Mesenchymal stem cell (in vitro differentiated cells and primary cell): ENCODE measurements at regions not wholly inside any gene's neighbourhood (a gene's known extent, or its start where the extent isn't known, plus 50 kb on each side); places are given as distances from the start of the nearest gene placed in this dataset.
"Not testable (repeated sequence)": the region's sequence is repeated elsewhere in the genome, so short reads cannot be mapped to it uniquely, and the experiment has no call there.

ENCODE experiments used
- DNase-seq: peaks from one replicate; pipeline ENCODE4 v3.0.0-alpha.2; 2013
- H2AFZ ChIP-seq: one replicate; pipeline ENCODE4 v1.6.1; 2013; ENCODE audit warnings: low read depth, mild to moderate bottlenecking, control low read depth, inconsistent platforms, low read length, moderate library complexity
- H2AK5ac ChIP-seq: 2 replicates; pipeline ENCODE4 v1.6.1; 2013; ENCODE audit warnings: low read length, moderate library complexity, mild to moderate bottlenecking, inconsistent platforms; ENCODE audit not compliant: severe bottlenecking
- H2BK120ac ChIP-seq: one replicate; pipeline ENCODE4 v1.6.1; 2013; ENCODE audit warnings: low read depth, mild to moderate bottlenecking, inconsistent platforms, low read length, moderate library complexity
- H2BK12ac ChIP-seq, 2 experiments: one replicate each; pipeline ENCODE4 v1.6.1; 2013; ENCODE audit warnings: inconsistent platforms in 2 of 2, low read length in 2 of 2, mild to moderate bottlenecking in 2 of 2, moderate library complexity in 2 of 2, control low read depth in 1 of 2
- H2BK15ac ChIP-seq: one replicate; pipeline ENCODE4 v1.6.1; 2013; ENCODE audit warnings: mild to moderate bottlenecking, low read depth, inconsistent platforms; ENCODE audit not compliant: poor library complexity, severe bottlenecking
- H2BK5ac ChIP-seq: 2 replicates; pipeline ENCODE4 v1.6.1; 2013; ENCODE audit warnings: low read depth, mild to moderate bottlenecking, low read length, control low read depth, inconsistent platforms; ENCODE audit not compliant: poor library complexity, severe bottlenecking
- H3K14ac ChIP-seq, 2 experiments: one replicate each; pipeline ENCODE4 v1.6.1; 2013; ENCODE audit warnings: inconsistent platforms in 2 of 2, low read length in 2 of 2, control low read depth in 1 of 2, mild to moderate bottlenecking in 1 of 2, moderate library complexity in 1 of 2
- H3K18ac ChIP-seq, 2 experiments: one replicate each; pipeline ENCODE4 v1.6.1; 2013; ENCODE audit warnings: inconsistent platforms in 2 of 2, low read length in 2 of 2, control low read depth in 1 of 2, low read depth in 1 of 2, mild to moderate bottlenecking in 1 of 2
- H3K23ac ChIP-seq, 2 experiments: one replicate each; pipeline ENCODE4 v1.6.1; 2013; ENCODE audit warnings: inconsistent platforms in 2 of 2, low read length in 2 of 2, mild to moderate bottlenecking in 2 of 2, moderate library complexity in 2 of 2, control low read depth in 1 of 2
- H3K27ac ChIP-seq: 2 replicates; pipeline ENCODE4 v1.5.1; 2013; ENCODE audit warnings: mild to moderate bottlenecking, moderate library complexity, low read length, control low read depth, inconsistent platforms; ENCODE audit not compliant: poor library complexity, severe bottlenecking
- H3K27me3 ChIP-seq, 2 experiments: 2 replicates each; pipeline versions ENCODE4 v1.6.1 to v1.7.0; 2013; ENCODE audit warnings: low read length in 2 of 2, mild to moderate bottlenecking in 2 of 2, moderate library complexity in 2 of 2, control low read depth in 1 of 2, inconsistent platforms in 1 of 2; ENCODE audit not compliant: control insufficient read depth in 1 of 2, insufficient read depth in 1 of 2
- H3K36me3 ChIP-seq, 2 experiments: 2 replicates each; pipeline versions ENCODE4 v1.6.1 to v1.7.0; 2013; ENCODE audit warnings: low read length in 2 of 2, control low read depth in 1 of 2, inconsistent platforms in 1 of 2, low read depth in 1 of 2, mild to moderate bottlenecking in 1 of 2; ENCODE audit not compliant: insufficient read depth in 2 of 2, control insufficient read depth in 1 of 2
- H3K4ac ChIP-seq, 2 experiments: one replicate each; pipeline ENCODE4 v1.6.1; 2013; ENCODE audit warnings: inconsistent platforms in 2 of 2, low read length in 2 of 2, mild to moderate bottlenecking in 2 of 2, moderate library complexity in 2 of 2, control low read depth in 1 of 2, low read depth in 1 of 2
- H3K4me1 ChIP-seq: 2 replicates; pipeline ENCODE4 v1.6.1; 2013; ENCODE audit warnings: low read depth, low read length, control low read depth; ENCODE audit not compliant: control insufficient read depth, insufficient read depth
- H3K4me2 ChIP-seq: 2 replicates; pipeline ENCODE4 v1.6.1; 2013; ENCODE audit warnings: low read length, mild to moderate bottlenecking, inconsistent platforms; ENCODE audit not compliant: poor library complexity, severe bottlenecking
- H3K4me3 ChIP-seq, 2 experiments: 2 replicates each; pipeline versions ENCODE4 v1.5.1 to v1.7.0; 2013; ENCODE audit warnings: low read length in 2 of 2, mild to moderate bottlenecking in 2 of 2, control low read depth in 1 of 2, low read depth in 1 of 2; ENCODE audit not compliant: insufficient read depth in 1 of 2
- H3K79me1 ChIP-seq: replicated peaks from 2 replicates; pipeline ENCODE4 v1.6.1; 2013; ENCODE audit warnings: mild to moderate bottlenecking, control low read depth, low read length, inconsistent platforms; ENCODE audit not compliant: poor library complexity, severe bottlenecking
- H3K9ac ChIP-seq: 2 replicates; pipeline ENCODE4 v1.7.0; 2013; ENCODE audit warnings: mild to moderate bottlenecking, low read length, moderate library complexity
- H3K9me3 ChIP-seq: 2 replicates; pipeline ENCODE4 v1.7.0; 2013; ENCODE audit warnings: mild to moderate bottlenecking, low read length; ENCODE audit not compliant: control insufficient read depth
- H4K8ac ChIP-seq: one replicate; pipeline ENCODE4 v1.6.1; 2013; ENCODE audit warnings: inconsistent platforms, mild to moderate bottlenecking, low read length, moderate library complexity
- H4K91ac ChIP-seq: one replicate; pipeline ENCODE4 v1.6.1; 2013; ENCODE audit warnings: mild to moderate bottlenecking, low read length, inconsistent platforms
- WGBS: methylation state at CpG from one replicate; pipeline ENCODE4 v1.1.7; 2013; ENCODE audit warnings: mixed read lengths; 5-methylcytosine and 5-hydroxymethylcytosine counted together

DNA sequence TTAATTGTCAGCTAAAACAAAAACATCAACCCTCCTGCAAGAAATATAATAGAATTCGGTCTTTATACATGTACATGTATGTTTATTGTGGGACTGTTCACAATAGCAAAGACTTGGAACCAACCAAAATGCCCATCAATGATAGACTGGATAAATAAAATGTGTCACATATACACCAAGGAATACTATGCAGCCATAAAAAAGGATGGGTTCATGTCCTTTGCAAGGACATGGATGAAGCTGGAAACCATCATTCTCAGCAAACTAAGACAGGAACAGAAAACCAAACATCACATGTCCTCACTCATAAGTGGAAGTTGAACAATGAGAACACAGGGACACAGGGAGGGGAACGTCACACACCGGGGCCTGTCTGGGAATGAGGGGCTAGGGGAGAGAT, 109.1 kb upstream of the ADRA1B start:
- H3K9ac ChIP-seq, H4K91ac ChIP-seq, H3K27me3 ChIP-seq, H4K8ac ChIP-seq, H3K18ac ChIP-seq, H3K4me1 ChIP-seq, H3K4me2 ChIP-seq, H3K14ac ChIP-seq, DNase-seq, H2BK15ac ChIP-seq, H2AK5ac ChIP-seq, H3K36me3 ChIP-seq, H2AFZ ChIP-seq, H3K27ac ChIP-seq, H3K23ac ChIP-seq, H3K4ac ChIP-seq, H3K9me3 ChIP-seq, H3K4me3 ChIP-seq, H2BK12ac ChIP-seq, H2BK120ac ChIP-seq, H3K79me1 ChIP-seq, H2BK5ac ChIP-seq: not testable (repeated sequence)
- WGBS: 100% methylated on average over 2 of the region's 3 CpGs

DNA sequence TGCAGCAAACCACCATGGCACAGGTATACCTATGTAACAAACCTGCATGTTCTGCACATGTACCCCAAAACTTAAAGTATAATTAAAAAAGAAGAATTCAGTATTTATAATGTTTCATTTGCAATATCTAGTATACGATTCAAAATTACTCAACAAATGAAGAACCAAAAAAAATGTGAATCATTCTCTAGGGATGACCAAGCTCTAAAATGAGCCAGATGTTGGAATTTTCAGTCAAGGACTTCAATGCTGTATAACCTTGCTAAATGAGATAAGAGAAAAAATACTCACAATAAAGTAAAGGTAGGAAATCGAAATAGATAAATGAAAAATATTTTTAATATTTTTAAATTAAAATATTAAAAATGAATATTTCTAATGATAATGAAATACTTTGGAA, 108.7 kb upstream of the ADRA1B start:
- Histone ChIP-seq H2BK12ac (no peak overlapping the region), H3K4me2 (no peak overlapping the region), H4K8ac (no peak overlapping the region), H3K4me3 (no peak overlapping the region), H2AK5ac (no peak overlapping the region), H2BK5ac (no peak overlapping the region), H3K9me3 (no peaks in the 10 kb centered on the region), H2AFZ (no peak overlapping the region), H3K14ac (no peak overlapping the region), H2BK120ac (no peak overlapping the region), H3K9ac (no peak overlapping the region), H3K27ac (no peak overlapping the region), H3K27me3 (no peaks in the 10 kb centered on the region), H4K91ac (no peak overlapping the region), H2BK15ac (no peak overlapping the region), H3K4ac (no peak overlapping the region), H3K36me3 (no peaks in the 10 kb centered on the region), H3K18ac (no peak overlapping the region), H3K23ac (no peak overlapping the region), H3K79me1 (no peaks in the 10 kb centered on the region), H3K4me1 (no peaks in the 10 kb centered on the region)
- DNase-seq: no peak
- no CpG with 5 or more reads among the region's 2 CpGs for WGBS

DNA sequence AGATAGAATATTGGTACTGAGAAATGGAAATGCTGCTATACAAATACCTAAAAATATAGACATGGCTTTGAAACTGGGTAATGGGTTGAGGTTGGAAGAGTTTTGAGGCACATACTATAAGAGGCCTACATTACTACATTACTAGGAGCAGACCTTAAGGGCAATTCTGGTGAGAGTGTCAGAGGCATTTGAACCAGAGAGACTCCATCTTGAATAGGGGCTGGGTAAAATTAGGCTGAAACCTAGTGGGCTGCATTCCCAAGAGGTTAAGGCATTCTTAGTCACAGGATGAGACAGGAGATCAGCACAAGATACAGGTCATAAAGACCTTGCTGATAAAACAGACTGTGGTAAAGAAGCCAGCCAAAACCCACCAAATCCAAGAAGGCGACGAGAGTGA, 104.6 kb upstream of the ADRA1B start:
- no peaks in the 10 kb centered on the region for H3K4me1 ChIP-seq
- H4K8ac ChIP-seq: no peak overlapping the region
- H3K14ac ChIP-seq: no peak overlapping the region
- no peak overlapping the region for H3K18ac ChIP-seq
- no peak overlapping the region for H2AFZ ChIP-seq
- H4K91ac ChIP-seq: no peak overlapping the region
- H3K4me3 ChIP-seq: no peak overlapping the region
- no peaks in the 10 kb centered on the region for H3K27me3 ChIP-seq
- H3K36me3 ChIP-seq: no peaks in the 10 kb centered on the region
- no peak overlapping the region for H3K4ac ChIP-seq
- no peaks in the 10 kb centered on the region for H3K79me1 ChIP-seq
- 96% methylated on average over 2 of the region's 2 CpGs for WGBS
- no peak overlapping the region for H3K4me2 ChIP-seq
- no peak overlapping the region for H3K23ac ChIP-seq
- H2BK15ac ChIP-seq: no peak overlapping the region
- H2BK120ac ChIP-seq: no peak overlapping the region
- no peak for DNase-seq
- no peak overlapping the region for H2BK12ac ChIP-seq
- no peak overlapping the region for H2AK5ac ChIP-seq
- no peak overlapping the region for H2BK5ac ChIP-seq
- H3K9ac ChIP-seq: no peak overlapping the region
- H3K9me3 ChIP-seq: no peaks in the 10 kb centered on the region
- no peak overlapping the region for H3K27ac ChIP-seq

DNA sequence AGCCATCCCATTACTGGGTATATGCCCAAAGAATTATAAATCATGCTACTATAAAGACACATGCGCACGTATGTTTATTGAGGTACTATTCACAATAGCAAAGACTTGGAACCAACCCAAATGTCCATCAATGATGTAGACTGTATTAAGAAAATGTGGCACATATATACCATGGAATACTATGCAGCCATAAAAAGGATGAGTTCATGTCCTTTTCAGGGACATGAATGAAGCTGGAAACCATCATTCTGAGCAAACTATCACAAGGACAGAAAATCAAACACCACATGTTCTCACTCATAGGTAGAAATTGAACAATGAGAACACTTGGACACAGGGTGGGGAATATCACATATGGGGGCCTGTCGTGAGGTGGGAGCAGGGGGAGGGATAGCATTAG, 103.5 kb upstream of the ADRA1B start:
- H3K9me3 ChIP-seq, H3K4me2 ChIP-seq, H2AFZ ChIP-seq, H3K23ac ChIP-seq, H2BK5ac ChIP-seq, H2BK15ac ChIP-seq, H3K27me3 ChIP-seq, H3K36me3 ChIP-seq, DNase-seq, H2BK12ac ChIP-seq, H3K4me3 ChIP-seq, H2BK120ac ChIP-seq, H3K4ac ChIP-seq, H3K18ac ChIP-seq, H3K9ac ChIP-seq, H3K79me1 ChIP-seq, H3K14ac ChIP-seq, H4K8ac ChIP-seq, H4K91ac ChIP-seq, H3K4me1 ChIP-seq, H2AK5ac ChIP-seq, H3K27ac ChIP-seq: not testable (repeated sequence)
- WGBS: no CpG with 5 or more reads among the region's 3 CpGs
